ENCODE measurements at regions not wholly inside any gene's neighbourhood (a gene's known extent, or its start where the extent isn't known, plus 50 kb on each side); places are given as distances from the start of the nearest gene placed in this dataset.

- TF ChIP-seq, protein P1, sequence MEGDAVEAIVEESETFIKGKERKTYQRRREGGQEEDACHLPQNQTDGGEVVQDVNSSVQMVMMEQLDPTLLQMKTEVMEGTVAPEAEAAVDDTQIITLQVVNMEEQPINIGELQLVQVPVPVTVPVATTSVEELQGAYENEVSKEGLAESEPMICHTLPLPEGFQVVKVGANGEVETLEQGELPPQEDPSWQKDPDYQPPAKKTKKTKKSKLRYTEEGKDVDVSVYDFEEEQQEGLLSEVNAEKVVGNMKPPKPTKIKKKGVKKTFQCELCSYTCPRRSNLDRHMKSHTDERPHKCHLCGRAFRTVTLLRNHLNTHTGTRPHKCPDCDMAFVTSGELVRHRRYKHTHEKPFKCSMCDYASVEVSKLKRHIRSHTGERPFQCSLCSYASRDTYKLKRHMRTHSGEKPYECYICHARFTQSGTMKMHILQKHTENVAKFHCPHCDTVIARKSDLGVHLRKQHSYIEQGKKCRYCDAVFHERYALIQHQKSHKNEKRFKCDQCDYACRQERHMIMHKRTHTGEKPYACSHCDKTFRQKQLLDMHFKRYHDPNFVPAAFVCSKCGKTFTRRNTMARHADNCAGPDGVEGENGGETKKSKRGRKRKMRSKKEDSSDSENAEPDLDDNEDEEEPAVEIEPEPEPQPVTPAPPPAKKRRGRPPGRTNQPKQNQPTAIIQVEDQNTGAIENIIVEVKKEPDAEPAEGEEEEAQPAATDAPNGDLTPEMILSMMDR (conservative IDR thresholded peaks at IDR 0.05; ENCODE audit: low read depth in 2 of 2), result no peak
- TF ChIP-seq REST (IDR thresholded peaks at IDR 0.05; ENCODE audit: unreplicated experiment) (no peak), JUNB (IDR thresholded peaks at IDR 0.05; ENCODE audit: unreplicated experiment) (no peak), EZH2 (IDR thresholded peaks at IDR 0.05; ENCODE audit: low read depth, unreplicated experiment) (no peak), ZNF331 (CRISPR knock-in tag; IDR thresholded peaks at IDR 0.05; ENCODE audit: low read depth) (no peak), STAT1 (IDR thresholded peaks at IDR 0.05; ENCODE audit: unreplicated experiment) (no peak), CREB1 (CRISPR knock-in tag; IDR thresholded peaks at IDR 0.05; ENCODE audit: low read depth) (no peak), ETS1 (IDR thresholded peaks at IDR 0.05) (no peak), EZH2phosphoT487 (IDR thresholded peaks at IDR 0.05; ENCODE audit: unreplicated experiment) (no peak), POLR2AphosphoS5 (IDR thresholded peaks at IDR 0.05; ENCODE audit: low read depth) (no peak), ZNF114 (CRISPR knock-in tag; IDR thresholded peaks at IDR 0.05) (no peak), ZNF462 (CRISPR knock-in tag; IDR thresholded peaks at IDR 0.05) (no peak)
Measured at GRCh38 chr13:18977857-18978256, 203.8 kb downstream of the TUBA3C start.

Measured in GM23338 (cell line).